Stimulated activated CD4-positive, alpha-beta T cell treated with anti-CD3 and anti-CD28 coated beads, Interleukin-2, amount 100 ng/mL, for 48 hours (primary cell): ENCODE measurements at regions not wholly inside any gene's neighbourhood (a gene's known extent, or its start where the extent isn't known, plus 50 kb on each side); places are given as distances from the start of the nearest gene placed in this dataset.

Experiments
- DNase-seq, 2 donors: peaks; one replicate each; pipeline ENCODE4 v3.0.0-alpha.2; 2020

DNA sequence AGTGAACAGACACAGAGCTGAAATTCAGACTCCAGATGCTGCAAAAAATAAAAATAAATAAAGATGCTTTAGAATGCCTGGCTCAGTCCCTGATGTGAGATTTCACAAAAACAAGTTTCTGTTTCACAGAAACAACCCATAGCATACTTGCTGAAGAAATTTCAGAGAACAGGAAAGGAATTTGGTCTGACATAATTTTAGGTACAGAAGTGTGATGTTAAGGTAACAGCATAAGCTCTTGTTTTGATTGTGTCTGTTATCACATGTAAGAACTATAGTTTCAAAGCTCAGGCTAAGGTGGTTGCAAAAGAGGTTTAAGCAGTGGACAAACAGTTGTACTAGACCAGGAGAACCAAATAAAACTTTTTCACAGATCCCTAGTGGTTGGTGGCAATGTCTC, 152.1 kb downstream of the PTGER3 start:
- DNase-seq = no peak

DNA sequence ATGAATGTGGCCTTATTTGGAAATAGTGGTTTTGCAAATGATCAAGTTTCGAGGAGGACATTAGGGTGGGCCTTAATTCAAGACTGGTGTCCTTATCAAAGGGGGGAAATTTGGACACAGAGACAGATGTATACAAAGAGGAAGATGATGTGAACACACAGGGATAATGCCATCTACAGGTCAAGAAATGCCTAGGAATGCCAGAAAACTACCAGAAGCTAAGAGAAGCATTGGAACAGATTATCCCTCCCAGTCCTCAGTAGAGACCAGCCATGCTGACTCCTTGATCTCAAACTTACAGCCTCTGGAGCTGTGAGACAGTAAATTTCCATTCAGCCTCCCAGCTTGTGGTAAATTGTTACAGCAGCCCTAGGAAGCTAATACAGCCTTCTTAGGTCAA, 151.4 kb downstream of the PTGER3 start:
- no peak for DNase-seq

DNA sequence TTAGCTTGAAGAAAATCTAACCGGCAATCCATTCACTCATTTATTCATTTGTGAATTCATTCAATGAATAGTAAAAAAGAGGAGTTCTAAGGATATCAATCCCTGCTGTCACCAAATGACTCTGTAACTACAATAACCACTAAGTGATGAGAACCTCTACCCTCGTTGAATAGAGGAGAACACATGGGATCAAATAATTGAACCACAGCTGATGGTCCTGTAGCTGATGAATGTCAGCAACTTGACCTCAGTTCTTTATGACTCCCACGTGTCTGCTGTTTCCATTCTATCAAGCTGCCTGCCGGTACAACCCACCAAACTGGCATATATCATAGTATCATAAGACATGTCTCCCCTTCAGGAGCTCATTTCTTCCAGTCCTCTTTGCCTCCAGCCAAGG, 150.3 kb downstream of the PTGER3 start:
- no peak for DNase-seq

DNA sequence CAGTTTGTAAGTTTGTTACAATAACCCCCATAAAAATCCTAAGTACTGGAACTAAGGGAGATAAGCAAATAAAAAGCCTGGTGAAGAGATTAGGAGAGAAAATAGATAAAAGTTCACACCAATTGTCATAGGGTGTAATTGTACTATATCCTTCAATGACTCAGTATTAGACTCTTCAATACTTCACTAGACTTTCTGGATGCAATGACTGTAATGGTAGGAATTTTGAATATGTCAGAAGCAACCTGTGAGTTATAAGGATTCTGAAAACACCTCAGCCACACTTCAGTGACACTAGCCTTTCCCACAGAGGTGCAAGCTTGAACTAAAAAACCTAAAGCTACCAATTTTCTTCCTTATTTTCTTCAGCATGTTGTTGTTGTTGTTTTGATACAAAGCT, 147.9 kb downstream of the PTGER3 start:
- DNase-seq = no peak

DNA sequence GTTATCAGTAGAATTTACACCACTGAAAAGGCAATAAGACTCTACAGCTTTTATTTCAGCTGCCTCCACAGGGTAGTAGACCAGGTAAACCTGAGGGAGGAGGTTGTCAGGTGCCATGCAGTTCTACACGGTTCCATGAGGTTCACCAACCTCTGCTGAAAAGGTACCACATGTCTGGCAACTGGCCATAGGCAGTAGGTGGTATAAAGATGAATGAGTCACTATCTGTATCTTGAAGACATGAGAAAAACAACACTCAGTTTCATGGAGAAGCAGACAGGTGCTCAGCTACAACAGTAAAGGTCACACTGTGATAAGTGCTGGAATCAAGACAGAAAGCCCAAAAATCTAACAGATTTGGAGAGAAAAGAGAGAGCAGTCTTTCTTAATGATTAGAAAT, 145.4 kb downstream of the PTGER3 start:
- no peak for DNase-seq

DNA sequence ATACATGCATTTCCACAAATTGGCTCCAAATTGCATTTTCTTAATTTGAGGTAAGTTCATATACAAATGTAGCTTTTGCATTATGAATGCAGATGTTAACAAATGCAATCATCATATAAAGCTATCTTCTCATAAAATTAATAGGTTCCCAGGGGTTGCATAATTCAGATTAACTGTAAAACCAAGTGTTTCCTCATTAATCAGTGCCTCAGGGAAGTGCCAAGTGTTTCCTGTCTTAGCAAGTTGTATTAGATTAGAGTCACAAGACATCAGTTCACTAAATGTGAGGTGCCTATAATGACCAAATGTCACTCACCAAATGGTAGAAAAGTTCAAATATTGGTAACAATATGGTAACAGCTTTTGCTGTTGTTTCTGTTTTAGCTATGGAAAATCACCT, 140.8 kb downstream of the PTGER3 start:
- no peak for DNase-seq

DNA sequence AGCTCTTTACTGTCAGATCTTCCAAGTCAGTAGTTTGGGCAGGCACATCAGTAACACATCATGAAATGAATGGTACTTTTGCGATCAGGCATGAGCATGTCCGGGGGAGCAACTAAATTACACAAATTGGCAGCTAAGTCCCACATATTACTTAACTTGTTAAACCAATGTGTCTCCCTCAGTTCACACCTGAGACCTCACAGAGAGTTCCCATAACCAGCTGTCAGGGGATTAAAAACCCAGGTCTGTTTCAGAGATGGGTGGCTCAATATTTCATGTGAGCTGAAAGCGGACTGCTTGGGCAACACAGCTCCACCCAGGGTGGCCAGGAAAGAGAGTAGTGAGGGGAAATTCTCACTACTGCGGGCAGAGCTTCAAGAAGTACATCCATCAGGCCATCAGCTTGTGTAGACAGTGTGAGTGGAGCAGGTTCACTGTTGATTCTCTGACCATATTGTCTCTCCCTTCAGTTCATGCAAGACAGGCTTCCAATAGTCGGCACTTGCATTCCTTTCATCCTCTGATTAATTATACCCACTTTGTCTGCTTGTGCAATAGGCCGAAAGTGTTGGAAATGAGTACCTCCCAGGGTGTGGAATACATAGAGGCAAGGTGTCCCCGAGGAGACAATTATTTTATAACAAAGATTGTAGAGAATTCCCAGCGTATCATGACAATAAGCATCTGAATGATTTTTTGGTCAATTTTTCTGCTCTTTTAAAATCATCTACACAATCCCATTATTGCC, 139.9 kb downstream of the PTGER3 start:
- no peak for DNase-seq

DNA sequence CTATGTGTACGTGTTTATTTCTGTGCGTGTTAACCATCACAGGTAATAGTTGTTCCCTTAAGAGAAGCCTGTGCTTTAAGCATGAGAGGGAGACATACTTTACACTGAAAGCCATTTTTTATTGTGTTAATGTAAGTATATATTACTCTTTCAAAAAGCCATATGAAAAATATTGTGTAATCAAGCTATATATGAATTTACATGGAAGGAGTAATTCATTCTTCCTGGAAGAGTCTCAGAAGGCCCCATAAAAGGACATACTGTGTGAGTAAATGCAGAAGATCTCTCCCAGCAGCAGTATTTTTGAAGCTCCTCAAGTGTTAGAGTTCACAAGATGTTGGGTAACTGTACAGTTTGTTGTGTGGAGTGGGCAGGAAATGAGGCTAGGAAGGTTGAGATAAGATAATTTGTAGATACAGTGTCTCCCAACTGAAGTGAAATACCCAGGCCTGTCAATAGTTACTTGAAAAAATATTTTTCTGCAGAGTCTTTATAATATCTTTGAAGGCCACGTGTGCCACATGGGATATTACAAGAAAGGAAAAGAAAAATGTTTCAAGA, 138.3 kb downstream of the PTGER3 start:
- DNase-seq = no peak

DNA sequence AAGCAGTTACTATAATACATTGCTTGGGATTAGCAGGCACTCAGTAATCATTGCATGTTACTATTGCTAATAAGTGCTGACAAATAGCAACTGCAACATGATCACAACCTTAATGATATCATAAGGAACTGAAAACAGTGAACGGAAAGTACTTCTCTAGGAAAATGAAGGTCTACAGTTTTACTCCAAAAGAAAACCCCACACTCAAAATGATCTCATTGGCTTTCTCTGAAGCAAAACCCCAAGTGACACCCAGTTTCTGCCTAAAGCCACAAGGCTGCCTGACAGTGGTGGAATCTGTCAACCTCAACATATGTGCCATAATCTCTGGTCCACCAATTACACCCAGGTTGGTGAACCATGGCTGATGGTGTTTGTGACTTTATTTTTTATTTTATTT, 137.6 kb downstream of the PTGER3 start:
- DNase-seq = no peak

DNA sequence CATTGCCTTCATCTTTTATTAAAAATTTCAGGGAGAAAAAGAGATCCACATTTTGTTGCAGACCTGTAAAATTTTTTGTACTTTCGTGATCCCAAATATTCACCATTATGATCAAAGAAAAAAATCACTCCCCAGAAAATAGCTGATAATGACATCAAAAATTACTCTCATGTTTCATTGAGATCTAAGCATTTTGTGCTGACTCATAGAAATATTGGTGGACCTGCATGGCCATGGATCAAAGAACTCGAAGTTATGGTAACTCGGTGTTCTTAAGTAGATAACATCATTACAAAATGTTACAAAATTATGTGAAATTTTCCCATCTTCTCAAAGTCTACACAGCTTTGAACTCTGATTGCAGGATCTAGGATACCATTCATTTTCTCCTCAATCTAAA, 135.8 kb downstream of the PTGER3 start:
- DNase-seq = no peak

DNA sequence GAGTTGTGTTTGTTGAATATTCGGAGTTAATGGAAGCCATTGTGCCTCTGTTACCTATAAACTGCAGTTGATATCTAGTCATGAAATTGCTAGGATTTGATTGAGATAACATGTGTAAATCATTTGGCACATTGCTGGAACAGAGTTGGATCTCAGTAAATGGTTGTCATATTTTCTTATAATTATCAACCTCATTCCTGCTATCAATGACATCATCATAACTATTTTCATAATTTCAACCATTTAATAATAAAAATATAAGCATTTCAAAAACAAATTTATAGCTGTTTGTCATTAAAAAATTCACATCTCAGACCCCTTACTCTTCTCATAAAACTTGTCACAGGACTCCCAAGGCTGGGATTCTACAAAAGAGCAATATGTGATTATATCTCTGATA, 133.4 kb downstream of the PTGER3 start:
- no peak for DNase-seq

DNA sequence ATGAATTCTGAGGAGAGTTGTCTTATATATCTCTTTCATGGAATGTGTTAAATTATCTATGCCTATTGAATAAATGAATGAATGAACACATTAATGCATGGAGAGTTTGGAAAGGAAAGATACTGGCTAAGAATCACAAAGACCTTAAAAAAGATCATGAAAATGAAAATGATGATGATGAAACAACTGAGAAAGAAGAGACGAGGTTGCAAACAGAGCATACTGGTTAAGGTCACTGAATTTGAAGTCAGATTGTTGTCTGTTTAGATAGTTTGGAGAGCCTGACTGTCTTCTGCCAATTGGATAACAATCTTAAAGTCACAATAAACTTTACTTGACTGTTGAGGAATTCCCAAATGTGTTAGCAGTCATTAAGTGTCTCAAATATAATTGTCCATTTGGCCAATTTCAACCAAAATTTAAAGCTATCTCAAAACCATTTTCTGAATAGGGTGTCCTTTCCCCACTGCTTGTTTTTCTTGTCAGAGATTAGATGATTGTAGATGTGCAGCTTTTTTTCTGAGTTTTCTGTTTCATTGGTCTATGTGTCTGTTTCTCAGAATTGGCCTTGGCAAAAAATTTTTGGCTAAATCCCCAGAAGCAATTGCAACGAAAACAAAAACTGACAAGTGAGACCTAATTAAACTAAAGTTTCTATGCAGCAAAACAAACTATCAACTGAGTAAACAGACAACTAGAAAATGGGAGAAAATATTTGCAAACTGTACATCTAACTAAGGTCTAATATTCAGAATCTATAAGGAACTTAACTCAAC, 132.2 kb downstream of the PTGER3 start:
- DNase-seq = no peak

DNA sequence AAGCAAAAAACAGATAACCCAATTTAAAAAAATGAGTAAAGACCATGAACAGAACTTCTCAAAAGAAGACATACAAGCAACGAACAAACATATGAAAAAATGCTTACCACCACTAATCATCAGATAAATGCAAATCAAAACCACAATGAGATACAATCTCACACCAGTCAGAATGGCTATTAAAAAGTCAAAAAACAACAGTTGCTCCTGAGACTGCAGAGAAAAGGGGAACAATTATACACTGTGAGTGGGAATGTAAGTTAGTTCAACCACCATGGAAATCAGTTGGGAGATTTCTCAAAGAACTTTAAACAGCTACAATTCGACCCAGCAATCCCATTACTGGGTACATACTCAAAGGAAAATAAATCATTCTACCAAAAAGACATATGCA, 131.6 kb downstream of the PTGER3 start:
- DNase-seq = no peak

DNA sequence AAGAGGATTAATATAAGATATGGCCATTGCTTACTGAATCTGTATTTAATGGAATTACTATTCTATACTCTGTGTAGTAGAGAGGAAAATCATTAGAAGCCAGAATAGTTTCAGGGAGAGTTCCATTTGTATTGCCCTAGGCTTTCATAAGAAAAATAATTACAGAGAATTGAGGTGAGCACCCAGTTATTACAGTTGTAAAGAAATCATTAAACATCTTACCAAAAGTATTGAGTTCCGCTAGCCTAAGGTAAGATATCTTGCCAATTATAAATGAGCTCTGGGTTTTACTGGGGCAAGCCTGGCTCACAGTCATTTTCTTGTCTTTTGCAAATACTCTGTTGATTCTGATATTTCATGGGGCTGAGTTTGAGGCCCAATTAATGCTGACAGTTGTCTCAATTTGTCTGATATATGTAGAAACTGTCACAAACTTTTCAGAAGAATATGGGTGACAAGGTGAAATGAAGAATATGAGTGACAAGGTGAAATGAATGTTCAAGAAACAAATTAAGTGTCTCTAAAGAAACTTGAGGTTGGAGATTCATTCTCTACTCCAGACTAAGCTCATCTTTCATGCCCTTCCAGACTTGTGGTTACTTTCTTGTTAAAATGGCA, 127.8 kb downstream of the PTGER3 start:
- DNase-seq = no peak
